Astrocyte of the cerebellum (primary cell): ENCODE measurements at regions not wholly inside any gene's neighbourhood (a gene's known extent, or its start where the extent isn't known, plus 50 kb on each side); places are given as distances from the start of the nearest gene placed in this dataset.

Experiments
- DNase-seq: peaks from one replicate; pipeline ENCODE4 v3.0.0-alpha.2; 2011; ENCODE audit warnings: low read depth
- H3K4me3 ChIP-seq: 2 replicates; pipeline ENCODE4 v1.5.1; 2011; ENCODE audit warnings: mild to moderate bottlenecking, low read depth, low read length, moderate library complexity
- CTCF ChIP-seq: IDR thresholded peaks from 2 replicates; pipeline ENCODE4 v1.5.1; 2012; ENCODE audit warnings: low read length, low read depth, moderate library complexity, mild to moderate bottlenecking; ENCODE audit errors: missing control alignments
- in situ Hi-C: cut with HindIII; loops from 2 replicates; pipeline ENCODE4 v1.10.0; 2017; ENCODE audit warnings: low sequenced_read_pairs

DNA sequence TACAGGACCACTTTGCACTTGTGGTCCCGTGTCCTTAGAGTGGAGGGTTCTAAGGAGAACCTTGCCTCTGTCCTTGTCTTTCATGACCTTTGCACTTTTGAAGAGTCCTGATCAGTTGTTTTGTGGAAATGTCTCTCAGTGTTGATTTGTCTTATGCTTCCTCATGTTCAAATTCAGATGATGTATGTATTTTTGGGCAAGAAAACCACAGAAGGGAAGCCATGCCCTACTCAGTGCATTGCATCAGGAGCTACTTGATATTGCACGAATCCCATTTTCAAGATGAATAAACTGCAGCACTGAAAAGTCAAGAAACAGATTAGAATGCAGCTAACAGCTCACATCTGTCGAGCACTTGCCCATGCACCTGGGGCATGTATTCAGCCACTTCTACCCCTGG is 152.2 kb downstream of the INHBB start:
- H3K4me3 ChIP-seq: no peak overlapping the region
- DNase-seq: no peak
- no peak for TF ChIP-seq CTCF
- in situ Hi-C loops: no loop called here

DNA sequence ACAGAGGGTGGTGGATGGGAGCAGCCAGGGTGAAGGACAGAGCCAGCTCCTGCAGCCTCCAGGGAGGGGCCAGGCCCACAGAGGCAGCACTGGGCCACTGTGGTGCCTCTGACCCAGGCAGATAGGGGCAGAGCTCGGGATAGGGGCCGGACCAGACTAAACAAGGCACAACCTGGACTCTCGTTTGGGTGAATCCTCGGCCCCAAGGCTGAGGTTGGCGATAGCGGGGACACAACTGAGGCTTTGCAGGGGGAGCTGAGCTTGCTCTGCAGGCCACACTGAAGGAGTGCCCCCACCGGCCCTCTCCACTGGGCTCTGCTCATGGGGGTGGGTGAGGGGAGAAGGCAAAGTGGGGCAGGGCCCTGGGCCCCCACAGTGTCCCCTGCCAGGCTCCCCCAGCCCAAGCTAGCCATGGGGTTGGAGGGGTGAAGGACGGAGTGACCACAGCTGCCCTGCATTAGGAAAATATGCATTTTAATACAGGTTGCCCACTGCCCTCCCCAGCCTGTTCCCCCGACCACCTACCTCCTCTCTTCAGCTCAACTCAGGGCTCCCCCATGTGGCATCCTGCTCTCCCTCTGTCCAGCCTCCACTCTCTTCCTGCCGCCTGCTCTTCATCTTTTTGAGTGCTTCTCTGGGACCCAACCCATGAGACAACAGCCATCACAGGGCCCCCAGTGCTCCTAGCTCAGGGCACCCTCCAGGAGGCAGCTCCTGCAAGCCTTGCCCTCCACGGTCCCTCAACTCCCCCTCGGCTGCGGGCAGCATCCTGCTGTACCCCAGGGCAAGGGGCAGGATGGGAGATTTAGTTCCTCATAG is 152.8 kb downstream of the INHBB start:
- in situ Hi-C loops: no loop called here
- no peak for TF ChIP-seq CTCF
- DNase-seq: no peak
- no peak overlapping the region for H3K4me3 ChIP-seq

- in situ Hi-C loops: no loop called here
Observed at GRCh38 chr2:120499784-120500495, 154.0 kb downstream of the INHBB start.

DNA sequence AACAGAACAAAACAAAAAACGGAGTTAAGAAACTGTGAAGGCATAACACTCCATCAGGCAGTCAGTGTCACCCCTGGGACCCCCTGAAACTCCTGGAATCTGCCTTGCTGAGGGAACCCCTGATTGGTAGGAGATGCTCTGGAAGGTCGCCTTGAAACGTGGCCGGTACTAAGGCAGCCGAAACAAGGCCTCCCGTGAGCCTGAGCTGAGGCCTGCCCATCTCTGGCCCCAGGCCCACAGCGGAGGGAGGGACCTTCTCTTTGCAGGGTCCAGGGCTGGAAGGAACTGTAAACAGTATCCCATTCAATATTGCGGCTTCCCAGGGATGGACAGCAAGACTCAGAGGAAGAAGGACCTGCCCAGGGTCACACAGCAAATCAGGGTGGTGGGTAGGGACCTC is 155.7 kb downstream of the INHBB start:
- no peak overlapping the region for H3K4me3 ChIP-seq
- in situ Hi-C loops: no loop called here
- no peak for TF ChIP-seq CTCF
- DNase-seq: no peak

More at GRCh38 chr2:120499784-120500495, 154.0 kb downstream of the INHBB start:
- H3K4me3 ChIP-seq: no peak overlapping the region
- TF ChIP-seq CTCF: no peak
- DNase-seq: no peak

- H3K4me3 ChIP-seq: no peak overlapping the region
- in situ Hi-C loops: no loop called here
- DNase-seq: no peak
- no peak for TF ChIP-seq CTCF
Observed at GRCh38 chr2:120502357-120502756, 156.4 kb downstream of the INHBB start.

GRCh38 chr2:120502761-120503160 is 156.8 kb downstream of the INHBB start:
- H3K4me3 ChIP-seq: no peak overlapping the region
- TF ChIP-seq CTCF: no peak
- in situ Hi-C loops: no loop called here
- DNase-seq: no peak
